ENCODE measurements at regions not wholly inside any gene's neighbourhood (a gene's known extent, or its start where the extent isn't known, plus 50 kb on each side); places are given as distances from the start of the nearest gene placed in this dataset.

- TF ChIP-seq CTCF (conservative IDR thresholded peaks at IDR 0.05) = no peak
- H3K27ac ChIP-seq = no peak overlapping the region
Measured at GRCh38 chr20:52820641-52821292, 151.4 kb upstream of the TSHZ2 start.

- no peak overlapping the region for H3K27ac ChIP-seq
- no peak for TF ChIP-seq CTCF (conservative IDR thresholded peaks at IDR 0.05)
Measured at GRCh38 chr20:52818491-52818890, 153.7 kb upstream of the TSHZ2 start.

- H3K27ac ChIP-seq = no peak overlapping the region
- no peak for TF ChIP-seq CTCF (conservative IDR thresholded peaks at IDR 0.05)
Measured at GRCh38 chr20:52817981-52818380, 154.2 kb upstream of the TSHZ2 start.

- no peak for TF ChIP-seq CTCF (conservative IDR thresholded peaks at IDR 0.05)
- no peak overlapping the region for H3K27ac ChIP-seq
Measured at GRCh38 chr20:52817511-52817910, 154.6 kb upstream of the TSHZ2 start.

- no peak overlapping the region for H3K27ac ChIP-seq
- TF ChIP-seq CTCF (conservative IDR thresholded peaks at IDR 0.05) = no peak
Measured at GRCh38 chr20:52814371-52814770, 157.8 kb upstream of the TSHZ2 start.

- H3K27ac ChIP-seq = no peak overlapping the region
- no peak for TF ChIP-seq CTCF (conservative IDR thresholded peaks at IDR 0.05)
Measured at GRCh38 chr20:52812231-52812847, 159.8 kb upstream of the TSHZ2 start.

GRCh38 chr20:52809003-52809402 is 163.2 kb upstream of the TSHZ2 start:
- no peak for TF ChIP-seq CTCF (conservative IDR thresholded peaks at IDR 0.05)
- H3K27ac ChIP-seq = no peak overlapping the region

Measured in VCaP (cell line).